ENCODE measurements at regions not wholly inside any gene's neighbourhood (a gene's known extent, or its start where the extent isn't known, plus 50 kb on each side); places are given as distances from the start of the nearest gene placed in this dataset.

GRCh38 chr20:17026346-17026745, 200.5 kb upstream of the PCSK2 start:
- TF ChIP-seq POLR2A (IDR thresholded peaks at IDR 0.05; ENCODE audit: low read depth, low read length) (no peak), POLR2AphosphoS5 (IDR thresholded peaks at IDR 0.05; ENCODE audit: insufficient read depth, low read depth, low read length) (no peak), EZH2 (IDR thresholded peaks at IDR 0.05; ENCODE audit: borderline replicate concordance, low read depth, low read length, severe bottlenecking) (no peak)
- TF ChIP-seq, protein P1, sequence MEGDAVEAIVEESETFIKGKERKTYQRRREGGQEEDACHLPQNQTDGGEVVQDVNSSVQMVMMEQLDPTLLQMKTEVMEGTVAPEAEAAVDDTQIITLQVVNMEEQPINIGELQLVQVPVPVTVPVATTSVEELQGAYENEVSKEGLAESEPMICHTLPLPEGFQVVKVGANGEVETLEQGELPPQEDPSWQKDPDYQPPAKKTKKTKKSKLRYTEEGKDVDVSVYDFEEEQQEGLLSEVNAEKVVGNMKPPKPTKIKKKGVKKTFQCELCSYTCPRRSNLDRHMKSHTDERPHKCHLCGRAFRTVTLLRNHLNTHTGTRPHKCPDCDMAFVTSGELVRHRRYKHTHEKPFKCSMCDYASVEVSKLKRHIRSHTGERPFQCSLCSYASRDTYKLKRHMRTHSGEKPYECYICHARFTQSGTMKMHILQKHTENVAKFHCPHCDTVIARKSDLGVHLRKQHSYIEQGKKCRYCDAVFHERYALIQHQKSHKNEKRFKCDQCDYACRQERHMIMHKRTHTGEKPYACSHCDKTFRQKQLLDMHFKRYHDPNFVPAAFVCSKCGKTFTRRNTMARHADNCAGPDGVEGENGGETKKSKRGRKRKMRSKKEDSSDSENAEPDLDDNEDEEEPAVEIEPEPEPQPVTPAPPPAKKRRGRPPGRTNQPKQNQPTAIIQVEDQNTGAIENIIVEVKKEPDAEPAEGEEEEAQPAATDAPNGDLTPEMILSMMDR (IDR thresholded peaks at IDR 0.05; ENCODE audit: extremely low read depth in 1 of 2, insufficient read depth in 1 of 2, low read depth in 1 of 2, low read length in 2 of 2), result no peak
